Sciatic nerve (tissue), 2 donors: ENCODE measurements at regions not wholly inside any gene's neighbourhood (a gene's known extent, or its start where the extent isn't known, plus 50 kb on each side); places are given as distances from the start of the nearest gene placed in this dataset.
A peak's percentile ranks its signal among the peaks of the same experiment; 100 is the strongest.
"Not testable (repeated sequence)": the region's sequence is repeated elsewhere in the genome, so short reads cannot be mapped to it uniquely, and the experiment has no call there.

Source experiments
- ATAC-seq: fragments of 200-7000 bp; cut with Tn5 transposase; one replicate; pipeline ENCODE4 v1.9.1; 2020; ENCODE audit warnings: mild to moderate bottlenecking, moderate library complexity
- DNase-seq: peaks from one replicate; pipeline ENCODE4 v3.0.0-alpha.2; 2020; ENCODE audit warnings: low spot score
- intact Hi-C: fragments of 100-400 bp; cut with DNase I; formaldehyde crosslinking; loops from one replicate; pipeline ENCODE4 v1.14.2; 2022
- donor health status: DM: no; HTN: no; CAD: no.
- donor health status: DM: no; HTN: no; CAD: no.

DNA sequence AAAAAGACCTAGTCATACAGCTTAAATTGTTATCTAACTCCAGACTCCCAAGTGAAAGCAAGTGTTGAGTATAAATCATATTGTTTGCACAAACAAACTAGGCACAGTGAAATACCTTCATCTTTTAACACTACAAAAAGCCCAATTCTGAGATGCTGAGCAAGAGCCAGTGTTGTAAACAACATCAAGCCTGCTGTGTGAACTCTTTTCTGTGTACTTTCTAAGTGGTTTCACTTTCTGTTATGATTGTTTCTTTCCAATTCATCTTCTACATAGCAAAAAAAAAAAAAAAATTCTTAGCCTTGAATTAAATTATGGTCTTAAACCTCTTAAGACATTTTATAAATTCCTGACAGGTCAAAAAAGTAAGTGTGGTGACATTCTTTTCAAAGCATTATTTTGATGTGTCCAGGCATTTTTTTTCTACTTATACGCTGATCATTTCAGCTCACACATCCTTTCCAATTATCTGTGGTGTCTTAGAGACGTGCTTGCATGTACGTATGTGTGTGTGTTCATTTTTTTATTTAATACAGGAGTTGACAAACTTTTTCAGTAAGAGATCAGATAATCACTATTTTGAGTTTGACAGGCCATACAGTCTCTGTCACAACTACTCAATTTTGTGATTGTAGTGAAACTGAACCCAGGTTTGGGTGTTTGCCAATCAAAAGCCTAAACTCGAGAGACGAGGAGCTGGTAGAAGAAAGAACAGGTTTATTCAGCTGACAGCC, 556.1 kb downstream of the CDH9 start:
- ATAC-seq (peak; percentile 55), DNase-seq (no peak)
- intact Hi-C loops: no loop called here

DNA sequence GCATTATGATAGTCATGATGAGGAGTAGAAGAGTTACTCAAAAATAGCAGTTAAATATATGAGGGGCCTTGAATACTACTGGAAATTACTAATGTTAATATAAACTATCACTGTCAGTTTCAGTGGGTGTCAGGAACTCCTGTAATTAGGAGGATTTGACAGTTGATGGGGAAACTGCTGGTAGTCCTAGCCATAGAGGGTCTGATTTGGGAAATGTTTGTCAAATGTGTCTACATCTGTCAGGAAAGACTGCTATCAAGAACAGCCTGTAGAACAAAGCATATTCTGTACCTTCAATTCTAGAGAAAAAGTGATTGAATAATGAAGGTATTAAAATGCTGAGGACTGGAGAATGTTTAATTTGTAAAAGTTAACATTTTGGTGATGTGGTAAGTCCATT, 567.9 kb downstream of the CDH9 start:
- intact Hi-C loops: no loop called here
- ATAC-seq: no peak
- DNase-seq: no peak

DNA sequence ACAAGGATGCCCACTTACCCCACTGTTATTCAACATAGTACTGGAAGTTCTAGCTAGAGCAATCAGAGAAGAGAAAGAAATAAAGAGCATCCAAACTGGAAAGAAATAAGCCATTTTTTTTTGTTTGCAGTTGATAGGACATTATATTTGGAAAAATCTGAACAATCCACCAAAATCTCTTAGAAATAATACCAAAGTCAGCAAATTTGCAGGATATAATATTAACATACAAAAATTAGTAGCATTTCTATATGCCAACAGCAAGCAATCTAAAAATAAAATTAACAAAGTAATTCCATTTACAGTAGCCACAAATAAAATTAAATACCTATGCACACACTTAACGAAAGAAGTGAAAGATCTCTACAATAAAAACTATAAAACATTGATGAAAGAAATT, 599.3 kb downstream of the CDH9 start:
- intact Hi-C loops: no loop called here
- ATAC-seq (no peak), DNase-seq (no peak)

DNA sequence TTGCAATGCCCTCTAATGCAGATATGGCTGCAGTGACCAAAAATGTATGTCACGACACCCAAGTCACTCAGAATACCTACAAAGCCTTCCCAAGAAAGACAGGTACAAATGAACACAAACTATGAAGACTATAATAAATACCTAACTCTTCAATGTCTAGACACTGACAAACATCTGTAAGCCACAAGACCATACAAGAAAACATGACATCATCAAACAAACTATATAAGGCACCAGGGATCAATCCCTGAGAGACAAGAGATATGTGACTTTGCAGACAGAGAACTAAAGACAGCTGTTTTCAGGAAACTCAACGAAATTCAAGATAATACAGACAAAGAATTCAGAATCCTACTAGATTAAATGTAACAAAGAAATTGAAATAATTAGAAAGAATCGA, 603.7 kb downstream of the CDH9 start:
- no peak for ATAC-seq
- intact Hi-C loops: no loop called here
- DNase-seq: no peak

DNA sequence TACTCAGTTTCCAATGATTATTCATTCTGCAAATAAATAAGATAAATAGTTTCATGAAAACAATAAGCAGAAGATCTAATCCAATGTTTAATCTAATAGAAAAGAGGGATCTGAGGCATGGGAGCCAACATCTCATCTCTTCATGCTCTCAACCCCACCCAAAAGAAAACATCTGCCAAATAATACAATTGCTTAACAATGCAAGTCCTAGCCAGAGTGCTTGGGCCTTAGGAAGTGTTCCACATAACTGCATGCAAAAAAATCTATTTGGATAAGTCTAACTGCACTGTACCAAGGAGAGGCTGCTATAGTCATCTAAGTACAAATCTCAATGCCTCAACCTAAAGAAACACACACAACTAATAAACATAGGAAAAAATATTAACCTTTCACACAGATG, 606.0 kb downstream of the CDH9 start:
- ATAC-seq: peak; percentile 84
- intact Hi-C loops: no loop called here
- no peak for DNase-seq

DNA sequence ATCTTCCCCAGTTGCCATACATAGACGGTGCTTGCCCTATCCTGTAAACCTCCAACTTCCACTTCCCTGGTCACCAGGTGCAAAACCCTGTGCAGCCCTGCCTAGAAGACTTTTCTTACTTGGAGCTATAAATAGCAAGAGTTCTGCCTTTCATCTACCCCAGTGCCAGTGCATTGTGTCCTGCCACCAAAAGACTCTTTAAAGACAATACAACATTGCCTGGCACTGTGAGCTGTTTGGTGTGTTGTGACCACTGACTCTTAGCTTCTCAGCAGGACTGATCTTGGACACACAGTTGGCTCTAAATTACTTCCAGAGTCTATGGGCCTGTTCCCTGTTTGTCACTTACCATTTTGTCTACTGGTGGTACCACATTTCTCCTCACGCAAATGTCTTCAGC, 608.1 kb downstream of the CDH9 start:
- intact Hi-C loops: no loop called here
- no peak for DNase-seq
- no peak for ATAC-seq

DNA sequence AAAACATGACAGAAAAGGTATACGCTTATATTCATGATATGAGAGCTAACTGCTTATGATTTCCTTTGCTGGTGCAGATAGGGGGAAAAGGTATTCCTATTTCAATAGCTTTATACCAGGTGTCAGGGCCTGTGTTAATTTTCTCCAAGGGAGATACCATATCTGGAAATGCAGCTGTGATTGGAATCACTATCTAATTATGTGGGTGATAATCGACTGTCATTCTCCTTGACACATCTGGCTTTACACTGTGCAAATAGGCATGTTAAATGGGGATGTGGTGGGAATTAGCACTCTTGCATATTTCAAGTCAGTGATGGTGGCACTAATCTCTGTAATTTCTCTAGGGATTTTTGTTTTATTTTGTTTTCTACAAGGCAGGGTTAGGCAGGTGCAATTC, 611.1 kb downstream of the CDH9 start:
- ATAC-seq (no peak), DNase-seq (no peak)
- intact Hi-C loops: no loop called here

DNA sequence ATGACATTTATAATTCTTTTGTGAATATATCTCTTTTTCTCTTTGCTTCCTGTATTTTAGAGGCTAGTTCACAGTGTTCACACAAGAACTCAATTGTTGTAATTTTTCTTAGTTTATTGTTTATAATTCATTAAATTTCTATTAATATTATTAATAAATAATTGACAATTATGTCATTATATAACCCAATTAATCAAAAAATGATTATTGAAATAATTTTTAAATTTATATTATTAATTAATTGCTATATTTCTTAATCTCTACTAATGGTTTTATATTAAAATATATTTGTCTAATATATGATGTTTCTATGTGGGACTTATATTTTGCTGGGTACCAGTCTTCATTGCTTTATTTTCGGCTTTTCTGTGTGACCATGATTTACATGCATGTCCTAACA, 618.4 kb downstream of the CDH9 start:
- DNase-seq (no peak), ATAC-seq (no peak)
- intact Hi-C loops: no loop called here

DNA sequence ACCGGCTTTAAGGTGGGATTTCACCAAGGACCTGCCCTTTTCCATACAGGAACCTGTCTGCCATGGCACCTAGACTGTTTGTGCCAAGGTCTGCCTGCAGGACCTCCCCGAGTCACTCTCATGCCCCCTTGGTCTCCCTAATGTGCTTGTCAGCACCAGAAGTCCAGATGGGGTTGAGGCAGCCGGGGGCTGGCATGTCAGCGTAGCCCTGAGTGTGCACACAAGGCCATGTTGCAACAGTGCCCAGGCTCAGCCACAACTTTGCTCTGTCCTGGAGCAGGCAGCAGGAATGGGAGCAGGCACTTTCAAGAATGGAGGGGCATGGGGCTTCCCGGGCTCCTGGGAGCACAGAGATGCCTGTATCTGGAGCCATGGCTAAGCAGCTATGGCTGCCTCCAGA, 621.5 kb downstream of the CDH9 start:
- no peak for DNase-seq
- intact Hi-C loops: no loop called here
- peak; percentile 24 for ATAC-seq

DNA sequence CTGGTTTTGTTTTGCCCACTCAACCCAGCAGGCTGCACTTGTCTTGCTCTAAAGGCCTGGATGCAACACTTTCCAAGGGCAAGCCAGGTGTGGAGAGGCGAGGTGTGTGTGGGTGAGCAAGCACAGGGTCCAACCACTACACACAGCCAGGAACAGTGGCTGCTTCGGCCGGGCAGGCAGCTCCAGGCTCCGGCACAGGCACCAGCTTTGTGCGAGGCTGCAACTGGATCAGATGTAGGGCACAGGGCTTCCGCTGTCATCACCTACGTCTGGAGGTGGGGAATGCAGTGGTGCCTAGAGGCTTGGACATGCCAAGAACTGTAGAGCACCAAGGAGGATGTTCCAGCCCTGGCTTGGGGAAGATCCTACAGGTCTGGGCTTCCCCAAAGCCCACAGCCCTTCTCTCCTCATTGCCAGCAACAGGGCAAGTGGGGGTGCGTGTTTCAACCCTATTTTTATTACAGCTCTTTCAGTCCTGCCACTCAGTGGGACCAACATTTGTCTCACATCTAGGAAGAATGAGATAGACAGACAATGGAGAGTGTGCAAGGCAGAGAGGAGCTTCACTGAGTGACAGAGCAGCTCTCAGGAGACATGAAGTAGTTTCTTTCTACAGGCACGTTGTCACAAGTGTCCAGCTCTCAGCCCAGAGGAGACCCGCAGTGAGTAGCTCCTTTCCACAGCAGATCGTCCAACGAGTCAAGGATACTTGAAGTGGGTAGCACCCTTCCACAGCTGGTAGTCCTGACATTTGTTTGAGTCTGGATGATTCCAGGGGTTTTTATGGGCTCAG, 622.2 kb downstream of the CDH9 start:
- intact Hi-C loops: no loop called here
- peak; percentile 10 for ATAC-seq
- DNase-seq: no peak

DNA sequence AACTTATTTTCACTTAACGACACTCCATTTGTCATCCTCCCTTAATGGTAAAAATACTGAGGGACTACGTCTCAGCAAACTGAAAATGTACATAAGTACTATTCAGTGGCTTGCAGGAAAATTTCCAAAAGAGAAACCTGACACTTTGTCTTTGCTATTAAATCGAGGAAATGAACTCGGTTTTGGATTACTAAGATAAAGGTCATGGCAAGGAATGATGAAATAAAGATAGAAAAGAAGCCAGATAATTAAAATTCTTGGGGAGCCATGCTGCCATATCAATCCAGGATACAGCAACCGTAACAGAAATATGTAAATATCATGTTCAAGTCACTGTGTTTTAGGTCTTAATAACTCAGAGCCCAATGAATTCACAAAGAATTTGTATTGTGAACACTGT, 647.8 kb downstream of the CDH9 start:
- intact Hi-C loops: no loop called here
- ATAC-seq: no peak

DNA sequence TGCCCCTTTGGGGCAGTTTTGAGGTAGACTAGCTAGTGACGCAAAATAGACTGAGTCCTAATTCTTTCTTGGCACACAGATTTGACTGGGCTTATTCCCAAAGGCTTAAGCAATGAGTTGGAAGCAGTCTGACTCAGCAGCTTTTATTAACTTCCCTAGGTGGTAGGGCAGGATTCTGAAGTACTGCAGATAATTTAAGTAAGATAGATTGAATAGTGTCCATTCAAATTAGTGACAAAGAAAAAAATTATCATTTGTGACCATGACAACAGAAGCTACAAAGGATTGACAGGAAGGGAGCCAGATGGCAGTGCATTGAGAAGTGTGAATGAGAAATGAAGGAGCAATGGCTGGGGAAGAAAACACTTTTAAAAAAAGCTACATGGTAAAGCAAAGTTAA, 649.4 kb downstream of the CDH9 start:
- ATAC-seq: no peak
- DNase-seq: no peak
- intact Hi-C loops: no loop called here

More for the DNA sequence above, 647.8 kb downstream of the CDH9 start:
- DNase-seq: no peak

DNA sequence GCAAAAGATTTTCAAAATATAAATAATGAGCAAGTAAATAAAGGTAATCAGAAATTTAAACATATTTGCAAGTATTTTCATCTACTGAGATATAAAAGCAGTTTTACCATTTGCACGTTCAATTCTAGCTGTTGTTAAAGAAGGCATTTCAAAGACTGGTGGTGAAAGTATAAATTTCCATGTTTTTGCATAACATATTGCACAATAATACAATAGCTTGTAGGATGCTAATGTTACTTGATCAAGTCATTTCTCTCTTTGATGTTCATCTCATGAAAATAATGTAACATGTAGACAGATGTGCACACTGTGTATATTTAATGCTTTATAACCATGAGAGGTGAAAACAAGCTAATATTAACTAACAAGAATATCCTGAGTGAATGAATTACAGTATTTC, 651.9 kb downstream of the CDH9 start:
- no peak for ATAC-seq
- DNase-seq: no peak
- intact Hi-C loops: no loop called here

DNA sequence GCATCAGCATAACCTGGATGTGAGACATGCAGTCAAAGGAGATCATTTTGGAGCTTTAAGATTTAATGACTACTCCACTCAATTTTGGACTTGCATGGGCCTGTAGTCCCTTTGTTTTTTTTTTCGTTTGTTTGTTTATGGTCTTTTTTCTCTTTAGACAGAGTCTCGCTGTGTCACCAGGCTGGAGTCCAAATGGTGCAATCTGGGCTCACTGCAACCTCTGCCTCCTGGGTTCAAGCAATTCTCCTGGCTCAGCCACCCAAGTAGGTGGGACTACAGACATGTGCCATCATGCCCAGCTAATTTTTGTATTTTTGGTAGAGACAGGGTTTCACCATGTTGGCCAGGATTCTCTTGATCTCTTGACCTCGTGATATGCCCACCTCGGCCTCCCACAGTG, 673.8 kb downstream of the CDH9 start:
- DNase-seq, intact Hi-C loops, ATAC-seq: not testable (repeated sequence)

DNA sequence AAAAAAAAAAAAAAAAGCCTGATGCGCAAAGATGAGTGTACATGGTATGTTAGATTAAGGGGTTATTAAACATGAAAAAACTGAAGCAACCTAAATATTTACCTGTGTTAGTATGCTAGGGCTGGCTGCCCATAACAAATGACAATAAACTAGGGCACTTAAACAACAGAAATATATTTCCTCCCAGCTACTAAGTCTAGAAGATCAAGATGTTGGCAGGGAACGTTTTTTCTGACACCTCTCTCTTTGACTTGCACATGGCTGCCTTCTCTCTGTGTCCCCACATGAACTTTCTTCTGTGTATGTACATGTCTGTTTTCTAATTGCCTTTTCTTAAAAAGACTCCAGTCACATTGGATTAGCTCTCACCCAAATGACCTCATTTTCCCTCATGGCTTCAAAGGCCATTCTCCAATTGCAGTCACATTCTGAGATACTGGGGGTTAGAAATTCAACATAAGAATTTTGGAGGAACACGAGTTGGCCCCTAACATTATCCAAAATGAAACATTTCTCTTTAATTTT, 694.5 kb downstream of the CDH9 start:
- intact Hi-C loops: no loop called here
- DNase-seq (no peak), ATAC-seq (no peak)

DNA sequence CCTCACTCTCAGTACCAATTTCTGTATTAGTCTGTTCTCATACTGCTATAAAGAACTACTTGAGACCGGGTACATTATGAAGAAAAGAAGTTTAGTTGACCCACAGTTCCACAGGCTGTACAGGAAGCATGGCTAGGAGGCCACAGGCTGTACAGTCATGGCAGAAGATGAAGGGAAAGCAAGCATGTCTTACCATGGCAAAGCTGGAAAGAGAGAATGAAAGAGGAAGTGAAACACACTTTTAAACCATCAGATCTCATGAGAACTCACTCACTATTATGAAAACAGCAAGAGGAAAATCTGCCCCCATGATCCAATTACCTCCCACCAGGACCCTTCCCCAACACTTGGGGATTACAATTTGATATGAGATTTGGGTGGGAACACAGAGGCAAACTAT, 698.8 kb downstream of the CDH9 start:
- DNase-seq: no peak
- no peak for ATAC-seq
- intact Hi-C loops: no loop called here

DNA sequence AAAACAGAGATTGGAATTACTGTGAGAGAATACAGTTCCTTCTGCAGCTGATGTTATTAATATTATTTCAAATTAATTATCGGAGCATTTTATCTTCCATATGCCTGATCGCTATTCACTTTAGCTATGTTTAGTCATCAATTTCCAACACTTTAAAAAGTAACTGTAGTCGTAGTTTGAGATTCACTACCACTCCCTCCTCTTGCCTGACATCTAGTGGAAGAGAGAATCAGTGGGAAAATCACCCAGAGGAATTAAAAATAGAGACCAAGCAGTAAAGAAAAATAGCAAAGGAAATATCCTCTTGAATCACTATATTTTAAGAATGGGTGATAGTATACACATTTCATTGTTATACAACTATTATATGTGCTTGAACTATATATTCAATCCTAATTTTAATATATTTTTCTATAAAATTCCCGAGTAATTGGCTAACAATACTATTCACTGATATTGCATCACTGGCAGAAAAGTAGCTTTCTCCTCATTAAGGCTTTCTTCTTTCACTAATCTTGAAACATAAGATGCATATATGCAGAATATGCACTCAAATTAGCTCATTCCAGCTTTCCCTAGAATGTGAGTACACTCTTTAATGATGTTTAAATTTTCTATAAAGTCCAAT, 708.7 kb downstream of the CDH9 start:
- no peak for ATAC-seq
- intact Hi-C loops: no loop called here
- no peak for DNase-seq

DNA sequence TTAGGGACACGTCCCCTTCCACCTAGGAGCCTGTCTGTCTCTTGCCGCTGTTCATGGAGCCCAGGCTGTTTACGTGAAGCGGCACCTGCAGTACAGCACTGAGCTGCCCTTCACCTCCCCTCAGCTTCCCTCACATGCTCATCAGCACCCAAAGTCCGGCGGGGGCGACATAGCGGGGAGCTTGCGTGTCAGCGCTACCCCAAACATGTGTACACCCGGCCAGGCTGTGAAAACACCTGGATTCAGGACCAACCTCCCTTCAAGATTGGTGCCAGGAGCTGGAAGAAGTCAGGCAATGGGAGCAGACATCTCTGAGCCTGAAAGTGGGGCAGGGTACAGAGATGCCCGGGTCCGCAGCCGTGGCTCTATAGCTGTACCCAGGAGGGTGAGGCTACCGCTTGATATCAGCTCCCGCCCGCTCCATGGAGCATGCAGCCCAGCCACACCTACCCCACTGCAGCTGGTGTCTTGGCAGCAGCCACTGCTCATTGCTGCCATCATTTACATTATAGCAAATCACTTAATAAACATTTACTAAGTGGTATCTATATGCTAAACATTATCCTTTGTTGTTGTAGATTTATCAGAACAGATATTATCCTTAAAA, 712.1 kb downstream of the CDH9 start:
- intact Hi-C loops: no loop called here
- no peak for DNase-seq
- peak; percentile 32 for ATAC-seq

DNA sequence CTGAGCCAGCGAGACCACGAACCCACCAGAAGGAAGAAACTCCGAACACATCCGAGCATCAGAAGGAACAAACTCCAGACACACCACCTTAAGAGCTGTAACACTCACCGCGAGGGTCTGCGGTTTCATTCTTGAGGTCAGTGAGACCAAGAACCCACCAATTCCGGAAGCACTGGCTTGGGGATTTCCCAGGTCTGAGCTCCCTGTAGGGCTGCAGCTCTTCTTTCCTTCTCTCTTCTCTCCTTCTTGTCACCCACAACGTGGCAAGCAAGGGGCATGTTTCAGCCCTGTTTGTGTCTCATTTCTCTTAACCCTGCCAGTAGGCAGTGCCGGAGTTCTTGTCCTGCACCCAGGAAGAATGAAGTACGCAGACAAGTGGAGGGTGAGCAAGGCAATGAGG, 713.0 kb downstream of the CDH9 start:
- intact Hi-C loops, DNase-seq: not testable (repeated sequence)

More for the DNA sequence above, 713.0 kb downstream of the CDH9 start:
- ATAC-seq: not testable (repeated sequence)
